A673 (cell line): ENCODE measurements at regions not wholly inside any gene's neighbourhood (a gene's known extent, or its start where the extent isn't known, plus 50 kb on each side); places are given as distances from the start of the nearest gene placed in this dataset.

Experiments
- BruUV-seq: library from RNA; stranded (reverse); fragments of 400-500 nt; replicated peaks from 2 replicates; lab custom pipeline; 2021; lab: Mats Ljungman, UMichigan
- CTCF ChIA-PET: fragments of 300-600 bp; sonication (Branson Sonifier 250); formaldehyde crosslinking; loops from one replicate; lab custom pipeline; 2022; ENCODE audit warnings: antibody characterized with exemption; lab: Charles Lee
- POLR2A ChIA-PET: fragments of 300-600 bp; sonication (Branson Sonifier 250); formaldehyde crosslinking; loops from one replicate; lab custom pipeline; 2022; ENCODE audit warnings: antibody characterized with exemption; ENCODE audit not compliant: low non-redundant PET; lab: Charles Lee
- DNase-seq: peaks from one replicate; pipeline ENCODE4 v3.0.0-alpha.2; 2015; ENCODE audit warnings: low spot score
- H3K27ac ChIP-seq: fragments of 200-600 bp; sonication (generic); 2 replicates; pipeline ENCODE4 v1.5.1; 2016; ENCODE audit warnings: mixed run types, low read depth, mild to moderate bottlenecking, mixed read lengths, antibody characterized with exemption, low read length; ENCODE audit not compliant: poor library complexity, severe bottlenecking
- H3K27me3 ChIP-seq: fragments of 200-600 bp; sonication (generic); replicated peaks from 2 replicates; pipeline ENCODE4 v1.6.1; 2017; ENCODE audit warnings: mixed run types, low read depth, mild to moderate bottlenecking, mixed read lengths, antibody characterized with exemption, low read length; ENCODE audit not compliant: insufficient read depth, poor library complexity
- H3K36me3 ChIP-seq: fragments of 200-600 bp; sonication (generic); 2 replicates; pipeline ENCODE4 v1.6.1; 2016; ENCODE audit warnings: mixed run types, mild to moderate bottlenecking, mixed read lengths, antibody characterized with exemption, low read length; ENCODE audit not compliant: insufficient read depth, poor library complexity, severe bottlenecking
- H3K4me1 ChIP-seq: fragments of 200-600 bp; sonication (generic); 2 replicates; pipeline ENCODE4 v1.6.1; 2017; ENCODE audit warnings: mixed run types, mild to moderate bottlenecking, mixed read lengths, antibody characterized with exemption, low read length; ENCODE audit not compliant: insufficient read depth, poor library complexity, severe bottlenecking
- H3K4me3 ChIP-seq: fragments of 200-600 bp; sonication (generic); 2 replicates; pipeline ENCODE4 v1.5.1; 2016; ENCODE audit warnings: low read depth, mixed run types, mild to moderate bottlenecking, mixed read lengths, low read length; ENCODE audit not compliant: poor library complexity, severe bottlenecking
- H3K9me3 ChIP-seq: fragments of 200-600 bp; sonication (generic); 2 replicates; pipeline ENCODE4 v1.6.1; 2016; ENCODE audit warnings: mixed run types, low read depth, mild to moderate bottlenecking, mixed read lengths, antibody characterized with exemption, low read length; ENCODE audit not compliant: poor library complexity, severe bottlenecking
- CTCF ChIP-seq: fragments of 300-800, 200-600 bp; sonication (generic); conservative IDR thresholded peaks from 2 replicates; pipeline ENCODE4 v1.5.1; 2017; ENCODE audit warnings: low read depth, mild to moderate bottlenecking, antibody characterized with exemption, low read length, moderate library complexity, mixed read lengths
- EZH2 ChIP-seq: fragments of 200-600 bp; sonication (generic); IDR thresholded peaks from 2 replicates; pipeline ENCODE4 v1.6.1; 2017; ENCODE audit warnings: borderline replicate concordance, low read depth, mild to moderate bottlenecking, mixed read lengths, antibody characterized with exemption, low read length; ENCODE audit not compliant: poor library complexity, severe bottlenecking
- intact Hi-C: fragments of 100-400 bp; cut with micrococcal nuclease; formaldehyde crosslinking; loops from one replicate; pipeline ENCODE4 v1.10.0; 2022; ENCODE audit not compliant: unreplicated experiment

DNA sequence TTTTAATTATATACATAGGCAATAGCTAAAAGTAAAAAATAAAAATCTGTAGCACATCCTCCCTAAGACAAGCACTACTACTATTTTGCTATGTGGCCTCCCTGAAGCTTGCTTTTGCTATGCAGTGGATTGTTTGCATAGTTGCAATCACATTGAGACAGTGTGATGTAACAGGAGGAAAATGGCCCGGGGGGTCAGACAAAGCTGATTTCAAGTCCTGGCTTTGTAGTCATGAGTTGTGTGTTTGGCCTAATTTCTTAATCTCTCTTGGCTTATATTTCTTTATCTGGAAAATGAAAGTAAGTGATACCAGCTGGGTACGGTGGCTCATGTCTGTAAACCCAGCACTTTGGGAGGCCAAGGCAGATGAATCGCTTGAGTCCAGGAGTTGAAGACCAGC is 166.6 kb downstream of the LHFPL1 start:
- intact Hi-C loops, result no loop called here
- BruUV-seq, result no TSS peak
- no peak overlapping the region for H3K4me3 ChIP-seq

DNA sequence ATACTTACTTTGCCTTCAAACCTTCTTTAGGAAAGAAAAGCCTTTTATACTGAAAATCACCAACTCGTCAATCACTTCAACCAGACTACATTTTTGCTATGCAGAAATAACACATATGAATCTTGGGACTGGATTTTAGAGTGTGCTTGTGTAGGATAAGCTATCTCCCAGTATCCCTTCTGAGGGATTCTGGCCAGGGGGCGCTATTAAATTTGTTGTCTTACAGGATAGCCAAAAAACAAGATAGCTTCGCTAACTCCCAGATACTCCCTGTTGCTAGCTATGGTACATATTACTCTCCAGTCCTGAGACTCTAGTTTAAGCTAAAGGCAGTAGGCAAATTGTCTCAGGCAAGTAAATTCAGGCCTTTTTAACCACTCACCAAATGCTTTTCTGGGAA is 167.2 kb downstream of the LHFPL1 start:
- DNase-seq, result no peak
- no peak overlapping the region for H3K27ac ChIP-seq
- TF ChIP-seq CTCF, result no peak
- no peak for TF ChIP-seq EZH2
- H3K27me3 ChIP-seq, result no peaks in the 10 kb centered on the region
- CTCF ChIA-PET, result no interaction called here
- POLR2A ChIA-PET, result no interaction called here
- no peaks in the 10 kb centered on the region for H3K36me3 ChIP-seq
- BruUV-seq, result no TSS peak
- peaks cover 10% of the 10 kb centered on the region for H3K9me3 ChIP-seq
- no peaks in the 10 kb centered on the region for H3K4me1 ChIP-seq
- no peak overlapping the region for H3K4me3 ChIP-seq
- intact Hi-C loops, result no loop called here

More for the DNA sequence above, 166.6 kb downstream of the LHFPL1 start:
- TF ChIP-seq EZH2, result no peak
- TF ChIP-seq CTCF, result no peak
- Histone ChIP-seq H3K36me3 (no peaks in the 10 kb centered on the region), H3K27ac (no peak overlapping the region), H3K27me3 (no peaks in the 10 kb centered on the region), H3K4me1 (no peaks in the 10 kb centered on the region), H3K9me3 (peaks cover 10% of the 10 kb centered on the region)
- ChIA-PET CTCF (no interaction called here), POLR2A (no interaction called here)
- no peak for DNase-seq

DNA sequence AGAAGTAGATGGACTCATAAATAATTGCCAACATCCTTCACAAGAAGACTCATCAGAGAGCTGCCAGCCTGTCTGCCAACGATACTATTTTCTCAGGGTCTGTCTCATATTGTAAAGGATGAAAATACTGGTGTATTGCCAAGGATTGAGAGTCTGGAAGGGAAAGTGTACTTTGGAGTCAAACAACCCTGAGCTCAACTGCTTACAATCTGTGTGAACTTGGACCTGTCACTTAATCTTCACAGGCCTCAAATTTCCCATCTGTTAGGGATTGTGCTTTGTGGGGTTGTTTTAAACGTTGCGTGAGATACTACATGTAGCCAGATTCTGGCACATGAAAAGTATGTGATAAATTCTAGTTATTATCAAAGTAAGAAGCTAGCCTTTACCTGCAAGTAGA is 169.1 kb downstream of the LHFPL1 start:
- CTCF ChIA-PET, result no interaction called here
- POLR2A ChIA-PET, result no interaction called here
- Histone ChIP-seq H3K4me1 (no peaks in the 10 kb centered on the region), H3K36me3 (no peaks in the 10 kb centered on the region), H3K4me3 (no peak overlapping the region), H3K27me3 (no peaks in the 10 kb centered on the region), H3K27ac (no peak overlapping the region), H3K9me3 (peaks cover 10% of the 10 kb centered on the region)
- no TSS peak for BruUV-seq
- no peak for DNase-seq
- TF ChIP-seq EZH2, result no peak
- intact Hi-C loops, result no loop called here

DNA sequence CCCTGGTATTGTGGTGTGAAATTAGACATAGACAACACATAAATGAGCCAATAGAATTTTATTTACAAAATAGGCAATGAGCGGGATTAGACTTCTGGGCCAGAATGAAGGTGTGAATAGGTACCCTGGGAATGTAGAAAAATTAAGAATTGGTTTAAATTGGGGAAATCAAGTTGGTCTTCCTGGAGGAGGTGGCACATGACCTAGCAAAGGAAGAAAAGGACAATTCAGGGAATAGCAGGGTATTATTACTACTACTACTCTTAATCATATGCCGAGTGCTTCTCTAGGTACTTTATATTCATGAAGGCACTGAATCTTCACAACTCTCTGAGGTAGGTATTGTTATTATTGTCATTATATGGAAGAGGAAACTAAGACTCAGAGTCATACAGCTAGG is 202.1 kb downstream of the LHFPL1 start:
- Histone ChIP-seq H3K27me3 (no peaks in the 10 kb centered on the region), H3K4me3 (no peak overlapping the region), H3K36me3 (no peaks in the 10 kb centered on the region), H3K4me1 (no peaks in the 10 kb centered on the region), H3K9me3 (no peaks in the 10 kb centered on the region), H3K27ac (no peak overlapping the region)
- DNase-seq, result no peak
- BruUV-seq, result no TSS peak
- intact Hi-C loops, result no loop called here
- ChIA-PET POLR2A (no interaction called here), CTCF (interaction anchor here (0.6 kb wide), 1 partner anchor 1586 kb away, joined by 3 read pairs; no protein-coding TSS in a partner anchor)
- no peak for TF ChIP-seq CTCF
- TF ChIP-seq EZH2, result no peak
